D721Med (cell line): ENCODE measurements at regions not wholly inside any gene's neighbourhood (a gene's known extent, or its start where the extent isn't known, plus 50 kb on each side); places are given as distances from the start of the nearest gene placed in this dataset.

ENCODE experiments used
- DNase-seq: peaks from one replicate; pipeline ENCODE4 v3.0.0; 2011; ENCODE audit warnings: low spot score; ENCODE audit not compliant: insufficient read length
- FAIRE-seq: peaks from 2 replicates; lab custom pipeline; 2011; peaks lifted over from hg19 to GRCh38; lab: Jason Lieb, UNC
- CTCF ChIP-seq: IDR thresholded peaks from 2 replicates; pipeline ENCODE4 v1.5.1; 2012; ENCODE audit warnings: mild to moderate bottlenecking, control low read depth; ENCODE audit not compliant: insufficient read depth; ENCODE audit errors: missing control alignments

GRCh38 chr10:42958142-42958868 is 118.6 kb upstream of the RET start:
- FAIRE-seq, result no peak
- TF ChIP-seq CTCF, result no peak
- no peak for DNase-seq

- no peak for DNase-seq
- no peak for FAIRE-seq
- no peak for TF ChIP-seq CTCF
Observed at GRCh38 chr10:42959833-42960232, 117.0 kb upstream of the RET start.

- FAIRE-seq (no peak), DNase-seq (no peak)
- TF ChIP-seq CTCF, result no peak
Observed at GRCh38 chr10:42960491-42960990, 116.3 kb upstream of the RET start.

- no peak for TF ChIP-seq CTCF
- FAIRE-seq (no peak), DNase-seq (no peak)
Observed at GRCh38 chr10:42960991-42961795, 115.7 kb upstream of the RET start.

GRCh38 chr10:42961796-42962109 is 115.1 kb upstream of the RET start:
- TF ChIP-seq CTCF, result no peak
- FAIRE-seq (no peak), DNase-seq (no peak)

- TF ChIP-seq CTCF, result no peak
- FAIRE-seq (no peak), DNase-seq (no peak)
Observed at GRCh38 chr10:42962110-42962901, 114.6 kb upstream of the RET start.
